ENCODE measurements at regions not wholly inside any gene's neighbourhood (a gene's known extent, or its start where the extent isn't known, plus 50 kb on each side); places are given as distances from the start of the nearest gene placed in this dataset.

- DNase-seq, result no peak
Observed at GRCh38 chr16:6267682-6268081, 1065.0 kb upstream of the RBFOX1 start.

- no peak for DNase-seq
Observed at GRCh38 chr16:6266703-6267102, 1065.9 kb upstream of the RBFOX1 start.

GRCh38 chr16:6265968-6266367, 1066.7 kb upstream of the RBFOX1 start:
- DNase-seq, result no peak

- peak in 1 of 14 donors; percentile 40 for DNase-seq
Observed at GRCh38 chr16:6258056-6258455, 1074.6 kb upstream of the RBFOX1 start.

GRCh38 chr16:6252541-6252940, 1080.1 kb upstream of the RBFOX1 start:
- DNase-seq, result no peak

- peak in 1 of 14 donors; percentile 95 for DNase-seq
Observed at GRCh38 chr16:6250511-6250910, 1082.1 kb upstream of the RBFOX1 start.

GRCh38 chr16:6249863-6250262, 1082.8 kb upstream of the RBFOX1 start:
- no peak for DNase-seq

GRCh38 chr16:6248199-6248598, 1084.4 kb upstream of the RBFOX1 start:
- no peak for DNase-seq

GRCh38 chr16:6247775-6248174, 1084.9 kb upstream of the RBFOX1 start:
- DNase-seq, result peak in 4 of 14 donors; percentile 2 to 7 (median 3)

- no peak for DNase-seq
Observed at GRCh38 chr16:6247150-6247549, 1085.5 kb upstream of the RBFOX1 start.

- no peak for DNase-seq
Observed at GRCh38 chr16:6246266-6246665, 1086.4 kb upstream of the RBFOX1 start.

- DNase-seq, result peak in 1 of 14 donors; percentile 86
Observed at GRCh38 chr16:6232056-6232455, 1100.6 kb upstream of the RBFOX1 start.

GRCh38 chr16:6231398-6231797, 1101.2 kb upstream of the RBFOX1 start:
- DNase-seq, result peak in 1 of 14 donors; percentile 79

- no peak for DNase-seq
Observed at GRCh38 chr16:6229186-6229585, 1103.5 kb upstream of the RBFOX1 start.

- DNase-seq, result no peak
Observed at GRCh38 chr16:6218855-6219254, 1113.8 kb upstream of the RBFOX1 start.

- DNase-seq, result no peak
Observed at GRCh38 chr16:6216836-6217235, 1115.8 kb upstream of the RBFOX1 start.

- no peak for DNase-seq
Observed at GRCh38 chr16:6211644-6212043, 1114.0 kb upstream of the EEF2KMT start.

GRCh38 chr16:6209355-6209930, 1111.8 kb upstream of the EEF2KMT start:
- no peak for DNase-seq

GRCh38 chr16:6207580-6207979, 1110.0 kb upstream of the EEF2KMT start:
- DNase-seq, result no peak

GRCh38 chr16:6207124-6207523, 1109.5 kb upstream of the EEF2KMT start:
- no peak for DNase-seq

GRCh38 chr16:6206080-6206479, 1108.5 kb upstream of the EEF2KMT start:
- DNase-seq, result peak in 1 of 14 donors; percentile 90

GRCh38 chr16:6204945-6205344, 1107.3 kb upstream of the EEF2KMT start:
- no peak for DNase-seq

- no peak for DNase-seq
Observed at GRCh38 chr16:6200861-6201260, 1103.3 kb upstream of the EEF2KMT start.

GRCh38 chr16:6200271-6200670, 1102.7 kb upstream of the EEF2KMT start:
- no peak for DNase-seq

GRCh38 chr16:6195966-6196365, 1098.4 kb upstream of the EEF2KMT start:
- DNase-seq, result no peak

Measured in C1 segment of cervical spinal cord (tissue), 14 donors.